DMS114 treated with DMSO at 0.1 percent for 48 hours (cell line): ENCODE measurements at regions not wholly inside any gene's neighbourhood (a gene's known extent, or its start where the extent isn't known, plus 50 kb on each side); places are given as distances from the start of the nearest gene placed in this dataset.

ENCODE experiments used
- DNase-seq: peaks from one replicate; lab custom pipeline; 2025; ENCODE audit not compliant: unreplicated experiment; lab: John Stamatoyannopoulos, UW

- DNase-seq: no peak
Observed at GRCh38 chr6:81822568-81822967, 70.1 kb upstream of the TENT5A start.

- DNase-seq: no peak
Observed at GRCh38 chr6:81821449-81821848, 69.0 kb upstream of the TENT5A start.

GRCh38 chr6:81820980-81821379, 68.5 kb upstream of the TENT5A start:
- no peak for DNase-seq

GRCh38 chr6:81820422-81820821, 67.9 kb upstream of the TENT5A start:
- DNase-seq: no peak

- DNase-seq: no peak
Observed at GRCh38 chr6:81819767-81820166, 67.3 kb upstream of the TENT5A start.

GRCh38 chr6:81818901-81819361, 66.5 kb upstream of the TENT5A start:
- no peak for DNase-seq

- no peak for DNase-seq
Observed at GRCh38 chr6:81816380-81816779, 63.9 kb upstream of the TENT5A start.

GRCh38 chr6:81814370-81815076, 62.0 kb upstream of the TENT5A start:
- DNase-seq: no peak

- DNase-seq: no peak
Observed at GRCh38 chr6:81813305-81813704, 60.8 kb upstream of the TENT5A start.

- no peak for DNase-seq
Observed at GRCh38 chr6:81812401-81812800, 59.9 kb upstream of the TENT5A start.

GRCh38 chr6:81808851-81809570, 56.5 kb upstream of the TENT5A start:
- no peak for DNase-seq

GRCh38 chr6:81806793-81807565, 54.5 kb upstream of the TENT5A start:
- no peak for DNase-seq

GRCh38 chr6:81802356-81802755, 49.9 kb upstream of the TENT5A start:
- DNase-seq: no peak
